Uterus (tissue), 2 donors: ENCODE measurements at regions not wholly inside any gene's neighbourhood (a gene's known extent, or its start where the extent isn't known, plus 50 kb on each side); places are given as distances from the start of the nearest gene placed in this dataset.

Experiments used
- CTCF ChIP-seq, 4 experiments: fragments of 200-600 bp in 2 of 4; fragments of 450-650 bp in 2 of 4; sonication (generic) in 2 of 4; IDR thresholded peaks; one replicate each; pipeline ENCODE4 v1.5.1; 2016 to 2019; ENCODE audit warnings: antibody characterized with exemption in 4 of 4, mild to moderate bottlenecking in 2 of 4, moderate library complexity in 1 of 4
- POLR2A ChIP-seq, 2 donors: fragments of 450-650 bp; IDR thresholded peaks; one replicate each; pipeline ENCODE4 v1.6.1; 2016; ENCODE audit warnings: antibody characterized with exemption in 2 of 2, mild to moderate bottlenecking in 1 of 2, moderate library complexity in 1 of 2

GRCh38 chr10:78856421-78856820 lies 212.3 kb upstream of the ZMIZ1 start:
- TF ChIP-seq CTCF (IDR thresholded peaks at IDR 0.05) (no peak), POLR2A (IDR thresholded peaks at IDR 0.05) (no peak)
